Caco-2 (cell line): ENCODE measurements at regions not wholly inside any gene's neighbourhood (a gene's known extent, or its start where the extent isn't known, plus 50 kb on each side); places are given as distances from the start of the nearest gene placed in this dataset.

Experiments used
- BruUV-seq: library from RNA; stranded (reverse); fragments of 400-500 nt; replicated peaks from 2 replicates; lab custom pipeline; 2021; lab: Mats Ljungman, UMichigan
- CTCF ChIA-PET: fragments of 300-600 bp; sonication (Branson Sonifier 250); formaldehyde crosslinking; loops from one replicate; lab custom pipeline; 2022; ENCODE audit warnings: antibody characterized with exemption; lab: Charles Lee
- POLR2A ChIA-PET: fragments of 300-600 bp; sonication (Branson Sonifier 250); formaldehyde crosslinking; loops from one replicate; lab custom pipeline; 2022; ENCODE audit warnings: antibody characterized with exemption; lab: Charles Lee
- DNase-seq, 2 experiments: peaks; one replicate each; pipeline versions ENCODE4 v3.0.0 to v3.0.0-alpha.2; 2020 to 2022
- H3K27me3 ChIP-seq: replicated peaks from 2 replicates; pipeline ENCODE4 v1.6.0; 2011; ENCODE audit warnings: low read length; ENCODE audit not compliant: control insufficient read depth, insufficient read depth
- H3K36me3 ChIP-seq: 2 replicates; pipeline ENCODE4 v1.5.1; 2011; ENCODE audit warnings: low read length; ENCODE audit not compliant: control insufficient read depth, insufficient read depth
- H3K4me1 ChIP-seq: fragments of 250-450 bp; sonication (Bioruptor Pico); 2 replicates; pipeline ENCODE4 v1.5.1; 2020; ENCODE audit warnings: mild to moderate bottlenecking
- H3K4me3 ChIP-seq: 2 replicates; pipeline ENCODE4 v1.5.1; 2011; ENCODE audit warnings: low read depth, mild to moderate bottlenecking, control low read depth, low read length
- H3K9me3 ChIP-seq: fragments of 250-450 bp; sonication (Bioruptor Pico); 2 replicates; pipeline ENCODE4 v1.5.1; 2020; ENCODE audit warnings: mild to moderate bottlenecking, moderate library complexity
- H3K27ac Mint-ChIP-seq: one replicate; pipeline ENCODE4 v1.8.0; 2022; ENCODE audit warnings: mixed read lengths; ENCODE audit not compliant: unreplicated experiment
- H3K27me3 Mint-ChIP-seq: one replicate; pipeline ENCODE4 v1.8.0; 2022; ENCODE audit warnings: mixed read lengths; ENCODE audit not compliant: insufficient read depth, unreplicated experiment
- H3K36me3 Mint-ChIP-seq: one replicate; pipeline ENCODE4 v1.8.0; 2022; ENCODE audit warnings: mild to moderate bottlenecking, mixed read lengths; ENCODE audit not compliant: insufficient read depth, unreplicated experiment
- H3K4me1 Mint-ChIP-seq: one replicate; pipeline ENCODE4 v1.8.0; 2022; ENCODE audit warnings: low read depth, mixed read lengths; ENCODE audit not compliant: unreplicated experiment
- H3K4me3 Mint-ChIP-seq: one replicate; pipeline ENCODE4 v1.8.0; 2022; ENCODE audit warnings: mild to moderate bottlenecking, moderate library complexity, mixed read lengths; ENCODE audit not compliant: unreplicated experiment
- H3K9me3 Mint-ChIP-seq: one replicate; pipeline ENCODE4 v1.8.0; 2022; ENCODE audit warnings: mixed read lengths; ENCODE audit not compliant: unreplicated experiment
- intact Hi-C: fragments of 100-400 bp; cut with micrococcal nuclease; formaldehyde crosslinking; loops from one replicate; pipeline ENCODE4 v1.10.0; 2022; ENCODE audit not compliant: unreplicated experiment
- TF ChIP-seq, protein P1 (sequence below), 2 experiments: fragments of 200-600 bp in 1 of 2; IDR thresholded peaks; 1 replicate in 1 of 2; 2 replicates in 1 of 2; pipeline versions ENCODE4 v1.5.1 to v1.8.0; 2011 to 2022; ENCODE audit warnings: antibody characterized with exemption in 1 of 2, control low read depth in 1 of 2, inconsistent platforms in 1 of 2, low read depth in 1 of 2, low read length in 1 of 2, mild to moderate bottlenecking in 1 of 2, moderate library complexity in 1 of 2; ENCODE audit not compliant: insufficient read depth in 1 of 2, severe bottlenecking in 1 of 2, unreplicated experiment in 1 of 2

DNA sequence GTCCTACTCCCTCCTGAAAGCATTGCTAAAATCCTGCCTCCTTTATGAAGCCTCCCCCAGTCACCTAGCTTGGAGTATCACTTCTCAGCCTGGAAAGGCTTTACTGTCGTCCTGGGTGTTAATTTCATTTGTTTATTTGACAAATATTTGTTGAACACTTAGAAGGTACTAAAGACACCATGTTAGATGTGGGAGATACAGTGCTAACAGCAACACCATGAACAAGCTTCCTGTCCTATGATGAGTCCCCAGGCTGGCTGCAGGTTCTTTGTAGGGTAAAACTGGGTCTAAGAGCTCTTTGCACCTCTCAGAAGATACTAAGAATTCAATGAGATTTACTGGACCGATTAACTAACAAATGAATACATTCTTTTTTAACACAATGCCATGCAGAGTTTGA lies 109.2 kb upstream of the TMEM170B start:
- peak overlapping the region; percentile 49 for H3K4me3 Mint-ChIP-seq
- Histone ChIP-seq H3K27me3 (no peaks in the 10 kb centered on the region), H3K4me1 (peaks cover 67% of the 10 kb centered on the region), H3K9me3 (no peaks in the 10 kb centered on the region), H3K36me3 (no peaks in the 10 kb centered on the region), H3K4me3 (no peak overlapping the region)
- intact Hi-C loops: no loop called here
- H3K9me3 Mint-ChIP-seq: no peaks in the 10 kb centered on the region
- POLR2A ChIA-PET: no interaction called here
- no peak for DNase-seq
- TF ChIP-seq, protein P1, sequence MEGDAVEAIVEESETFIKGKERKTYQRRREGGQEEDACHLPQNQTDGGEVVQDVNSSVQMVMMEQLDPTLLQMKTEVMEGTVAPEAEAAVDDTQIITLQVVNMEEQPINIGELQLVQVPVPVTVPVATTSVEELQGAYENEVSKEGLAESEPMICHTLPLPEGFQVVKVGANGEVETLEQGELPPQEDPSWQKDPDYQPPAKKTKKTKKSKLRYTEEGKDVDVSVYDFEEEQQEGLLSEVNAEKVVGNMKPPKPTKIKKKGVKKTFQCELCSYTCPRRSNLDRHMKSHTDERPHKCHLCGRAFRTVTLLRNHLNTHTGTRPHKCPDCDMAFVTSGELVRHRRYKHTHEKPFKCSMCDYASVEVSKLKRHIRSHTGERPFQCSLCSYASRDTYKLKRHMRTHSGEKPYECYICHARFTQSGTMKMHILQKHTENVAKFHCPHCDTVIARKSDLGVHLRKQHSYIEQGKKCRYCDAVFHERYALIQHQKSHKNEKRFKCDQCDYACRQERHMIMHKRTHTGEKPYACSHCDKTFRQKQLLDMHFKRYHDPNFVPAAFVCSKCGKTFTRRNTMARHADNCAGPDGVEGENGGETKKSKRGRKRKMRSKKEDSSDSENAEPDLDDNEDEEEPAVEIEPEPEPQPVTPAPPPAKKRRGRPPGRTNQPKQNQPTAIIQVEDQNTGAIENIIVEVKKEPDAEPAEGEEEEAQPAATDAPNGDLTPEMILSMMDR (IDR thresholded peaks at IDR 0.05; ENCODE audit: insufficient read depth in 1 of 2, low read depth in 1 of 2, low read length in 1 of 2, severe bottlenecking in 1 of 2, unreplicated experiment in 1 of 2): no peak
- no peaks in the 10 kb centered on the region for H3K27me3 Mint-ChIP-seq
- H3K27ac Mint-ChIP-seq: peak overlapping the region; percentile 62
- H3K4me1 Mint-ChIP-seq: peaks cover 55% of the 10 kb centered on the region
- no TSS peak for BruUV-seq
- peaks cover 6% of the 10 kb centered on the region for H3K36me3 Mint-ChIP-seq
- CTCF ChIA-PET: no interaction called here

DNA sequence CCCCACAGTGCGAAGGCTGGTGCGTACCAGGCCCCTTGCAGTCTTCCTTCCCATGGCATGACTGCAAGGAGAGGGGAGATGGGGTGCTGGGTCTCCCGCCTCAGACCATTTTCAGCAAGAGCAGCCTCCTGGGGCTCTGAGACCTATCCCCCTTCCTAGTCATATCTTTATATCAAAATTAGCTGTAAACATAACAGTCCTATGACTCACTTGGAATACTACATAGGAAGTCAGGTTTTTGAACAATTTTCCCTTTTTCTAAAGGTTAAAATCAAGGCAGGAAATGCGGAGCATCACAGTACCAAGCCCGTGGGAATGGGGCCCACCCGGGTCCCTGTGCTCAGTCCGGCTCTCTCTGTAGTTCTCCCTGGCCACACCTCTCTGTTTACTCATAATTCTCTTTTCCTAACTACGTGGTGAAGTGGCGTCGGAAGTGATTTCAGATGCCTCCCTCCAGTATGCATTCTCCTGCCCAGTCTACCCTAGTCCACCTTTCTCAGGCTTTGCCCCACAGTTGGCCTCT lies 109.8 kb upstream of the TMEM170B start:
- H3K27me3 ChIP-seq: no peaks in the 10 kb centered on the region
- no peaks in the 10 kb centered on the region for H3K27me3 Mint-ChIP-seq
- no peak for DNase-seq
- ChIA-PET POLR2A (no interaction called here), CTCF (no interaction called here)
- H3K9me3 Mint-ChIP-seq: no peaks in the 10 kb centered on the region
- H3K4me1 ChIP-seq: peaks cover 61% of the 10 kb centered on the region
- peak overlapping the region; percentile 62 for H3K27ac Mint-ChIP-seq
- no peaks in the 10 kb centered on the region for H3K9me3 ChIP-seq
- peaks cover 51% of the 10 kb centered on the region for H3K4me1 Mint-ChIP-seq
- H3K4me3 Mint-ChIP-seq: peak overlapping the region; percentile 49
- BruUV-seq: no TSS peak
- TF ChIP-seq, protein P1 (IDR thresholded peaks at IDR 0.05; ENCODE audit: insufficient read depth in 1 of 2, low read depth in 1 of 2, low read length in 1 of 2, severe bottlenecking in 1 of 2, unreplicated experiment in 1 of 2): no peak
- intact Hi-C loops: no loop called here
- no peaks in the 10 kb centered on the region for H3K36me3 ChIP-seq
- peaks cover 6% of the 10 kb centered on the region for H3K36me3 Mint-ChIP-seq
- no peak overlapping the region for H3K4me3 ChIP-seq

DNA sequence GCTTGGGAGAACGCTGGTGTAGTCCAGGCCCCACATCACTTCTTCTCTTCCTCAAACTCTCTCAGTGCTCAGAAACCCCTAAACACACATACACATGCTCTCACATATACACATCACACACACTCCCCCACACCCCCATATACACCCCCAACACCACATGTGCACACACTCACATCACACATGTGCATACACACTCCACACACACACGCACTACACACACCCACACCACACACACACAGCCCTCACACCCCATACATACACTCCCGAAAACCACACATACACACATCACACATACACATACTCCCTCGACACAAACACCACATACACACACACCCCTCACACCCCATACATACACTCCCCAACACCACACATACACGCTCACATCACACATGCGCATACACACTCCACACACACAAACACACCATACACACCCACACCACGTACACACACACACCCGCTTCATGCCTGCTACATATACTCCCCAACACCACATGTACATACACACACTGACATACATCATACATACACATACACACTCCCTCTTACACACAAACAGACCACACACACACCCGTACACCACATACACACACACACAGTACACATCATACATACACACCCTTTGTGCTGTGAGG lies 110.3 kb upstream of the TMEM170B start:
- POLR2A ChIA-PET: no interaction called here
- no peak for DNase-seq
- intact Hi-C loops: no loop called here
- peaks cover 51% of the 10 kb centered on the region for H3K4me1 Mint-ChIP-seq
- Histone ChIP-seq H3K4me3 (no peak overlapping the region), H3K9me3 (no peaks in the 10 kb centered on the region), H3K36me3 (no peaks in the 10 kb centered on the region), H3K27me3 (no peaks in the 10 kb centered on the region), H3K4me1 (peaks cover 56% of the 10 kb centered on the region)
- H3K4me3 Mint-ChIP-seq: peak overlapping the region; percentile 4
- TF ChIP-seq, protein P1 (IDR thresholded peaks at IDR 0.05; ENCODE audit: insufficient read depth in 1 of 2, low read depth in 1 of 2, low read length in 1 of 2, severe bottlenecking in 1 of 2, unreplicated experiment in 1 of 2): no peak
- H3K27ac Mint-ChIP-seq: peak overlapping the region; percentile 62
- no peaks in the 10 kb centered on the region for H3K9me3 Mint-ChIP-seq
- H3K27me3 Mint-ChIP-seq: no peaks in the 10 kb centered on the region
- CTCF ChIA-PET: no interaction called here
- peaks cover 6% of the 10 kb centered on the region for H3K36me3 Mint-ChIP-seq
- no TSS peak for BruUV-seq
